Suprapubic skin (tissue), 4 donors: ENCODE measurements at regions not wholly inside any gene's neighbourhood (a gene's known extent, or its start where the extent isn't known, plus 50 kb on each side); places are given as distances from the start of the nearest gene placed in this dataset.

Experiments used
- CTCF ChIP-seq, 2 donors: fragments of 200-600 bp in 1 of 2; fragments of 450-650 bp in 1 of 2; sonication (generic) in 1 of 2; IDR thresholded peaks; one replicate each; pipeline ENCODE4 v1.5.1; 2016 to 2019; ENCODE audit warnings: antibody characterized with exemption in 2 of 2, mild to moderate bottlenecking in 1 of 2, moderate library complexity in 1 of 2
- EP300 ChIP-seq: sonication (generic); formaldehyde crosslinking; IDR thresholded peaks from one replicate; pipeline ENCODE4 v1.6.1; 2017; ENCODE audit warnings: antibody characterized with exemption
- POLR2A ChIP-seq, 2 donors: fragments of 450-650 bp; IDR thresholded peaks; one replicate each; pipeline ENCODE4 v1.6.1; 2017; ENCODE audit warnings: antibody characterized with exemption in 2 of 2, mild to moderate bottlenecking in 2 of 2, moderate library complexity in 2 of 2
- POLR2AphosphoS5 ChIP-seq, 3 donors: sonication (generic); formaldehyde crosslinking; IDR thresholded peaks; one replicate each; pipeline ENCODE4 v1.6.1; 2017; ENCODE audit warnings: antibody characterized with exemption in 3 of 3

GRCh38 chr6:9463311-9463710 lies 951.6 kb downstream of the TFAP2A start:
- TF ChIP-seq CTCF (IDR thresholded peaks at IDR 0.05) (no peak), POLR2AphosphoS5 (IDR thresholded peaks at IDR 0.05) (no peak), POLR2A (IDR thresholded peaks at IDR 0.05) (no peak), EP300 (no peak)
